Astrocyte (in vitro differentiated cells and primary cell): ENCODE measurements at regions not wholly inside any gene's neighbourhood (a gene's known extent, or its start where the extent isn't known, plus 50 kb on each side); places are given as distances from the start of the nearest gene placed in this dataset.

Experiments
- DNase-seq: peaks from one replicate; pipeline ENCODE4 v3.0.0-alpha.2; 2010; ENCODE audit warnings: low read depth
- FAIRE-seq: peaks from 2 replicates; lab custom pipeline; 2011; peaks lifted over from hg19 to GRCh38; lab: Jason Lieb, UNC
- H2AFZ ChIP-seq: 2 replicates; pipeline ENCODE4 v1.6.0; 2012; ENCODE audit warnings: low read depth, low read length, inconsistent platforms
- H3K27ac ChIP-seq: 2 replicates; pipeline ENCODE4 v1.5.1; 2011; ENCODE audit warnings: low read depth, low read length, inconsistent platforms
- H3K27me3 ChIP-seq: 2 replicates; pipeline ENCODE4 v1.6.0; 2011; ENCODE audit warnings: low read length, inconsistent platforms; ENCODE audit not compliant: insufficient read depth
- H3K36me3 ChIP-seq: 2 replicates; pipeline ENCODE4 v1.5.1; 2011; ENCODE audit warnings: low read length, inconsistent platforms; ENCODE audit not compliant: insufficient read depth
- H3K4me1 ChIP-seq: 2 replicates; pipeline ENCODE4 v1.5.1; 2011; ENCODE audit warnings: low read length, inconsistent platforms; ENCODE audit not compliant: insufficient read depth
- H3K4me2 ChIP-seq: 2 replicates; pipeline ENCODE4 v1.6.0; 2012; ENCODE audit warnings: low read length, inconsistent platforms
- H3K4me3 ChIP-seq: 2 replicates; pipeline ENCODE4 v1.5.1; 2011; ENCODE audit warnings: low read depth, mild to moderate bottlenecking, low read length, inconsistent platforms; ENCODE audit not compliant: insufficient read depth
- H3K79me2 ChIP-seq: 2 replicates; pipeline ENCODE4 v1.6.0; 2012; ENCODE audit warnings: mild to moderate bottlenecking, low read length, inconsistent platforms; ENCODE audit not compliant: insufficient read depth
- H3K9ac ChIP-seq: 2 replicates; pipeline ENCODE4 v1.6.0; 2012; ENCODE audit warnings: mild to moderate bottlenecking, low read length, inconsistent platforms
- H3K9me3 ChIP-seq: 2 replicates; pipeline ENCODE4 v1.5.1; 2012; ENCODE audit warnings: low read depth, mild to moderate bottlenecking, low read length, inconsistent platforms; ENCODE audit not compliant: insufficient read depth
- H4K20me1 ChIP-seq: 2 replicates; pipeline ENCODE4 v1.6.0; 2012; ENCODE audit warnings: low read length, inconsistent platforms; ENCODE audit not compliant: insufficient read depth
- H3K27ac Mint-ChIP-seq: one replicate; pipeline ENCODE4 v1.8.0; 2021; ENCODE audit warnings: mild to moderate bottlenecking, mixed read lengths; ENCODE audit not compliant: unreplicated experiment
- H3K27me3 Mint-ChIP-seq: one replicate; pipeline ENCODE4 v1.8.0; 2021; ENCODE audit warnings: low read depth, mixed read lengths; ENCODE audit not compliant: unreplicated experiment
- H3K36me3 Mint-ChIP-seq: one replicate; pipeline ENCODE4 v1.8.0; 2021; ENCODE audit warnings: low read depth, mixed read lengths; ENCODE audit not compliant: unreplicated experiment
- H3K4me1 Mint-ChIP-seq: one replicate; pipeline ENCODE4 v1.8.0; 2021; ENCODE audit warnings: low read depth, mixed read lengths; ENCODE audit not compliant: unreplicated experiment
- H3K4me3 Mint-ChIP-seq: one replicate; pipeline ENCODE4 v1.8.0; 2021; ENCODE audit warnings: mild to moderate bottlenecking, moderate library complexity, mixed read lengths; ENCODE audit not compliant: unreplicated experiment
- H3K9me3 Mint-ChIP-seq: one replicate; pipeline ENCODE4 v1.8.0; 2021; ENCODE audit warnings: mild to moderate bottlenecking, mixed read lengths; ENCODE audit not compliant: unreplicated experiment
- CTCF ChIP-seq: IDR thresholded peaks from 2 replicates; pipeline ENCODE4 v1.5.1; 2011; ENCODE audit warnings: low read depth, mild to moderate bottlenecking, inconsistent platforms, low read length, moderate library complexity; ENCODE audit not compliant: insufficient read depth
- EZH2 ChIP-seq: IDR thresholded peaks from 2 replicates; pipeline ENCODE4 v1.6.1; 2012; ENCODE audit warnings: mild to moderate bottlenecking, low read length, inconsistent platforms; ENCODE audit not compliant: insufficient read depth

- Histone ChIP-seq H3K27ac (no peak overlapping the region), H3K9ac (no peak overlapping the region), H3K36me3 (no peaks in the 10 kb centered on the region), H4K20me1 (no peaks in the 10 kb centered on the region), H3K9me3 (no peaks in the 10 kb centered on the region), H3K4me2 (no peak overlapping the region), H3K4me1 (no peaks in the 10 kb centered on the region), H3K79me2 (no peaks in the 10 kb centered on the region), H3K4me3 (no peak overlapping the region), H2AFZ (no peak overlapping the region), H3K27me3 (peaks cover 3% of the 10 kb centered on the region)
- Mint-ChIP-seq H3K4me1 (peaks cover 8% of the 10 kb centered on the region), H3K9me3 (peaks cover 1% of the 10 kb centered on the region), H3K36me3 (peaks cover 2% of the 10 kb centered on the region), H3K27ac (no peak overlapping the region), H3K27me3 (peaks cover 72% of the 10 kb centered on the region), H3K4me3 (no peak overlapping the region)
- DNase-seq (no peak), FAIRE-seq (no peak)
- TF ChIP-seq CTCF (no peak), EZH2 (no peak)
These were observed 187.8 kb downstream of the ANKRD60 start for GRCh38 chr20:58040447-58041290.

GRCh38 chr20:58039274-58040092, 189.0 kb downstream of the ANKRD60 start:
- no peak overlapping the region for H3K4me3 ChIP-seq
- Mint-ChIP-seq H3K36me3 (peaks cover 2% of the 10 kb centered on the region), H3K27ac (no peak overlapping the region), H3K4me1 (peaks cover 8% of the 10 kb centered on the region), H3K9me3 (peaks cover 1% of the 10 kb centered on the region), H3K4me3 (no peak overlapping the region), H3K27me3 (peaks cover 62% of the 10 kb centered on the region)
- H3K4me2 ChIP-seq: no peak overlapping the region
- no peaks in the 10 kb centered on the region for H3K36me3 ChIP-seq
- no peaks in the 10 kb centered on the region for H4K20me1 ChIP-seq
- H3K9me3 ChIP-seq: no peaks in the 10 kb centered on the region
- no peak overlapping the region for H3K9ac ChIP-seq
- FAIRE-seq (no peak), DNase-seq (no peak)
- TF ChIP-seq CTCF: no peak
- TF ChIP-seq EZH2: peak; percentile 19
- H3K27ac ChIP-seq: no peak overlapping the region
- no peaks in the 10 kb centered on the region for H3K79me2 ChIP-seq
- H3K4me1 ChIP-seq: no peaks in the 10 kb centered on the region
- no peak overlapping the region for H2AFZ ChIP-seq
- peaks cover 3% of the 10 kb centered on the region for H3K27me3 ChIP-seq
